ENCODE measurements at regions not wholly inside any gene's neighbourhood (a gene's known extent, or its start where the extent isn't known, plus 50 kb on each side); places are given as distances from the start of the nearest gene placed in this dataset.

- no peaks in the 10 kb centered on the region for H4K20me1 ChIP-seq (ENCODE audit: control insufficient read depth, insufficient read depth, insufficient read length)
- WGBS (ENCODE audit: extremely low coverage, insufficient read length, low lambda C conversion rate): no CpG with 5 or more reads among the region's 2 CpGs
- Mint-ChIP-seq H3K4me1 (peaks cover 4% of the 10 kb centered on the region in 2 experiments; a peak in 3 of 4 replicates), H3K27ac (0 out of 7 replicates have a peak overlapping the region, but pooled peaks of 1 of the 3 experiments have one; percentile 75), H3K27me3 (ENCODE audit: low read depth) (no peaks in the 10 kb centered on the region), H3K36me3 (ENCODE audit: insufficient read depth in 1 of 3, low read depth in 3 of 3) (no peaks in the 10 kb centered on the region), H3K9me3 (no peaks in the 10 kb centered on the region), H3K4me3 (no peak overlapping the region)
- H3K79me2 ChIP-seq (ENCODE audit: insufficient read depth, low read length): no peaks in the 10 kb centered on the region
- no peak overlapping the region for H3T11ph ChIP-seq (ENCODE audit: low read length)
- no peak overlapping the region for H2BK20ac ChIP-seq (ENCODE audit: low read depth, low read length, poor library complexity, severe bottlenecking)
- no peak for TF ChIP-seq CTCF (conservative IDR thresholded peaks at IDR 0.05)
- H3K27ac ChIP-seq (ENCODE audit: insufficient read length, low read depth, low read length): no peak overlapping the region
- no peak overlapping the region for H3K23ac ChIP-seq (ENCODE audit: insufficient read length, low read depth, low read length)
- H4K91ac ChIP-seq (ENCODE audit: insufficient read length, low read depth, low read length): no peak overlapping the region
- H3K23me2 ChIP-seq (ENCODE audit: insufficient read length, low read depth, low read length, poor library complexity, severe bottlenecking): no peaks in the 10 kb centered on the region
- no peak overlapping the region for H2AFZ ChIP-seq (ENCODE audit: low read length)
- H3K9me3 ChIP-seq (ENCODE audit: control insufficient read depth, low read depth, low read length): no peaks in the 10 kb centered on the region
- no peak overlapping the region for H4K5ac ChIP-seq (ENCODE audit: insufficient read length, low read depth, low read length)
- no peaks in the 10 kb centered on the region for H3K4me1 ChIP-seq (ENCODE audit: insufficient read depth, low read length)
- no peak overlapping the region for H3K56ac ChIP-seq (ENCODE audit: insufficient read length, low read depth, low read length)
- H4K8ac ChIP-seq (replicated peaks; ENCODE audit: insufficient read length, low read depth, low read length): no peak overlapping the region
- no peak overlapping the region for H3K18ac ChIP-seq (ENCODE audit: insufficient read length, low read depth, low read length)
- H3K4me2 ChIP-seq (ENCODE audit: insufficient read depth, insufficient read length, low read length): no peak overlapping the region
- H3K27me3 ChIP-seq (ENCODE audit: insufficient read depth, low read length): no peaks in the 10 kb centered on the region
- no peak overlapping the region for H2BK15ac ChIP-seq (ENCODE audit: low read depth, low read length)
- no peaks in the 10 kb centered on the region for H3K79me1 ChIP-seq (ENCODE audit: insufficient read depth, low read depth, low read length, poor library complexity, severe bottlenecking)
- H2AK5ac ChIP-seq (ENCODE audit: insufficient read length, low read length): no peak overlapping the region
- no peak overlapping the region for H3K4ac ChIP-seq (ENCODE audit: low read depth, low read length)
- H2BK120ac ChIP-seq (ENCODE audit: low read depth, low read length, poor library complexity, severe bottlenecking): no peak overlapping the region
- H2BK12ac ChIP-seq (ENCODE audit: insufficient read length, low read depth, low read length): no peak overlapping the region
- no peak overlapping the region for H3K14ac ChIP-seq (ENCODE audit: insufficient read depth, low read length)
- no peak overlapping the region for H3K9ac ChIP-seq (ENCODE audit: extremely low read depth, insufficient read length, low read length)
- H2BK5ac ChIP-seq (ENCODE audit: insufficient read length, low read length): no peak overlapping the region
- no peak for DNase-seq
Observed at GRCh38 chr5:26430323-26430722, 608.1 kb downstream of the CDH9 start.
